ENCODE measurements at regions not wholly inside any gene's neighbourhood (a gene's known extent, or its start where the extent isn't known, plus 50 kb on each side); places are given as distances from the start of the nearest gene placed in this dataset.

DNA sequence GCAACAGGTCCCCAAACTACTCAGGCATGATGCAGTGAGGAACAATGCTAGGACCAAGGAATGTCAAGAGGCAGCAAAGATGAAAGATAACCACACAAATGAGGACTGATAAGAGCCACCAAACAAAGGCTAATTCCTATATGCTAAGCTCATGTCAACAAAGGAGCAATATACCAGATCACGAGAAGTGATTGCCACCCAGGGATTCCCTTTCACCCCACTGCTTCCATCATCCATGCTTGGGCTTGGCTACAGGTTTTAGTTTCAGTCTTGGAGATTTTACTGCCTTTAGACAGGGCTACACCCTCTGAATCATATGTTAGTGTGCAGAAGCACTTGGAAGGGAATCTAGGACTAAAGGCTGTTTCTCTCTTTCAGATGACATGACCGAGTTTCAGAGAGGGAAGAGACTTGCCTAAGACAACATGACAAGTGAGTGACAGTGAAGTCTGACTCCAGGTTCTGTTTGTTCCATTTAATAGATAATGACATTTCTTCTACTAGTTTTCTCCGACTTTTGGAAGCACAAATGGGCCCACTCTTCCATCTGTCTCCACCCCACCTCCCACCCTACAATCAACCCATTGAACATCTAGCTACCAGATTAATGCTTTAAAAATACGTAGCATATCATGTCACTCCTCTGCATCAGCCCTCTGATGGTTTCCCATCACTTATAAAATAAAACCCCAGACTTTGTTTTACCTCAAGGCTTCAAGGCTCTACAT is 173.5 kb upstream of the LRRN1 start:
- Histone ChIP-seq H3K36me3 (no peaks in the 10 kb centered on the region), H3K9me3 (ENCODE audit: severe bottlenecking) (no peaks in the 10 kb centered on the region), H3K27ac (no peak overlapping the region), H3K27me3 (ENCODE audit: insufficient read depth, low read depth, severe bottlenecking) (no peaks in the 10 kb centered on the region), H3K4me3 (ENCODE audit: low read depth, low read length) (no peak overlapping the region)
- TF ChIP-seq, protein P1, sequence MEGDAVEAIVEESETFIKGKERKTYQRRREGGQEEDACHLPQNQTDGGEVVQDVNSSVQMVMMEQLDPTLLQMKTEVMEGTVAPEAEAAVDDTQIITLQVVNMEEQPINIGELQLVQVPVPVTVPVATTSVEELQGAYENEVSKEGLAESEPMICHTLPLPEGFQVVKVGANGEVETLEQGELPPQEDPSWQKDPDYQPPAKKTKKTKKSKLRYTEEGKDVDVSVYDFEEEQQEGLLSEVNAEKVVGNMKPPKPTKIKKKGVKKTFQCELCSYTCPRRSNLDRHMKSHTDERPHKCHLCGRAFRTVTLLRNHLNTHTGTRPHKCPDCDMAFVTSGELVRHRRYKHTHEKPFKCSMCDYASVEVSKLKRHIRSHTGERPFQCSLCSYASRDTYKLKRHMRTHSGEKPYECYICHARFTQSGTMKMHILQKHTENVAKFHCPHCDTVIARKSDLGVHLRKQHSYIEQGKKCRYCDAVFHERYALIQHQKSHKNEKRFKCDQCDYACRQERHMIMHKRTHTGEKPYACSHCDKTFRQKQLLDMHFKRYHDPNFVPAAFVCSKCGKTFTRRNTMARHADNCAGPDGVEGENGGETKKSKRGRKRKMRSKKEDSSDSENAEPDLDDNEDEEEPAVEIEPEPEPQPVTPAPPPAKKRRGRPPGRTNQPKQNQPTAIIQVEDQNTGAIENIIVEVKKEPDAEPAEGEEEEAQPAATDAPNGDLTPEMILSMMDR (IDR thresholded peaks at IDR 0.05; ENCODE audit: low read depth, low read length): no peak
- DNase-seq: no peak

- Histone ChIP-seq H3K27ac (no peak overlapping the region), H3K27me3 (ENCODE audit: insufficient read depth, low read depth, severe bottlenecking) (no peaks in the 10 kb centered on the region), H3K36me3 (no peaks in the 10 kb centered on the region), H3K4me3 (ENCODE audit: low read depth, low read length) (no peak overlapping the region), H3K9me3 (ENCODE audit: severe bottlenecking) (no peaks in the 10 kb centered on the region)
- TF ChIP-seq, protein P1 (IDR thresholded peaks at IDR 0.05; ENCODE audit: low read depth, low read length): no peak
- no peak for DNase-seq
Observed at GRCh38 chr3:3619815-3620214, 179.4 kb upstream of the LRRN1 start.

DNA sequence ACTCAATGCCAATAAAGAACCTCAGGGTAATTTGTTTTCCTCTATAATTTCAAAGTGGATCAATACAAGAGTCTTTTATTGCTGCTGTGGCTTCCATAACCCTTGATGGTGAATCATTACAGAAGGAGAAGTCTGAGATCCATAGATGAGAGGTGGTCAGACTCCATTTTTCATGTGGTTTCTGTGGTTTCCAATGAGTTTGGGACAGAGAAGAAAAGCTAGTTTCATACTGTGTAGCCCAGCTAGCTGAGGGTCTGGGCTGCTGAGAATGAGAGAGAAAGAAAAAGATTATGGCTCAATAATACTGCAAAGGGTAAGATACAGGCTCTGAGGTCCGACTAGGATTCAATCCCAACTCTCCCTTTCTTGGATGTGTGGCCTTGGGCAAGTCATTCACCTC is 180.6 kb upstream of the LRRN1 start:
- Histone ChIP-seq H3K27ac (no peak overlapping the region), H3K4me3 (ENCODE audit: low read depth, low read length) (no peak overlapping the region), H3K9me3 (ENCODE audit: severe bottlenecking) (no peaks in the 10 kb centered on the region), H3K36me3 (no peaks in the 10 kb centered on the region), H3K27me3 (ENCODE audit: insufficient read depth, low read depth, severe bottlenecking) (no peaks in the 10 kb centered on the region)
- TF ChIP-seq, protein P1 (IDR thresholded peaks at IDR 0.05; ENCODE audit: low read depth, low read length): no peak
- DNase-seq: no peak

- no peaks in the 10 kb centered on the region for H3K27me3 ChIP-seq (ENCODE audit: insufficient read depth, low read depth, severe bottlenecking)
- no peak for DNase-seq
- H3K9me3 ChIP-seq (ENCODE audit: severe bottlenecking): no peaks in the 10 kb centered on the region
- H3K27ac ChIP-seq: no peak overlapping the region
- no peaks in the 10 kb centered on the region for H3K36me3 ChIP-seq
- TF ChIP-seq, protein P1 (IDR thresholded peaks at IDR 0.05; ENCODE audit: low read depth, low read length): no peak
- no peak overlapping the region for H3K4me3 ChIP-seq (ENCODE audit: low read depth, low read length)
Observed at GRCh38 chr3:3615533-3615932, 183.7 kb upstream of the LRRN1 start.

- H3K36me3 ChIP-seq: no peaks in the 10 kb centered on the region
- TF ChIP-seq, protein P1 (IDR thresholded peaks at IDR 0.05; ENCODE audit: low read depth, low read length): no peak
- no peaks in the 10 kb centered on the region for H3K27me3 ChIP-seq (ENCODE audit: insufficient read depth, low read depth, severe bottlenecking)
- no peak for DNase-seq
- H3K4me3 ChIP-seq (ENCODE audit: low read depth, low read length): no peak overlapping the region
- H3K27ac ChIP-seq: no peak overlapping the region
- peaks cover 5% of the 10 kb centered on the region for H3K9me3 ChIP-seq (ENCODE audit: severe bottlenecking)
Observed at GRCh38 chr3:3610581-3611298, 188.5 kb upstream of the LRRN1 start.
